Epithelial cell of esophagus (primary cell): ENCODE measurements at regions not wholly inside any gene's neighbourhood (a gene's known extent, or its start where the extent isn't known, plus 50 kb on each side); places are given as distances from the start of the nearest gene placed in this dataset.
A peak's percentile ranks its signal among the peaks of the same experiment; 100 is the strongest.

ENCODE experiments used
- DNase-seq: peaks from one replicate; pipeline ENCODE4 v3.0.0; 2010; ENCODE audit warnings: low read depth
- H3K4me3 ChIP-seq: 2 replicates; pipeline ENCODE4 v1.5.1; 2011; ENCODE audit warnings: mild to moderate bottlenecking, low read length, control low read depth
- TF ChIP-seq, protein P1 (sequence below): IDR thresholded peaks from 2 replicates; pipeline ENCODE4 v1.5.1; 2011; ENCODE audit warnings: low read depth, mild to moderate bottlenecking, low read length, control low read depth, inconsistent platforms; ENCODE audit not compliant: insufficient read depth; ENCODE audit errors: missing control alignments

DNA sequence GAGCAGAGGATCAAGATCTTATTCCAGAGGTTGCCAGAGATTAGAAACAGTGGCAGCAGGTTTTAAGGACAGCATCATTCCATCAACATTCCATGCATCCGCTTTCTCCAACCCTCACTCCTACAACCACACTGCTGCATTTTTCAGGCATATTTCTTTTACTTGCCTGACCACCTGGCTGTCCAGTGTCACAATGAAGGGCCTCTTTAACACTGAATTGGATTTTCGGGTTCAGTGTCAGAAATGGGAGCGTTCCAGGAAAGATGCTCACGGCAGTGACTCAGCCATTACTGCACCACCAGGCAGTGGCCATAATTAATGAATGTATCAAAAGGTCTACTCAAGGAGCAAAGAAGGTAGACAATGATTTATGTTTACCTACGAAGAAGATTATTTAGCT, 200.4 kb upstream of the ESRRG start:
- no peak overlapping the region for H3K4me3 ChIP-seq
- no peak for DNase-seq
- TF ChIP-seq, protein P1, sequence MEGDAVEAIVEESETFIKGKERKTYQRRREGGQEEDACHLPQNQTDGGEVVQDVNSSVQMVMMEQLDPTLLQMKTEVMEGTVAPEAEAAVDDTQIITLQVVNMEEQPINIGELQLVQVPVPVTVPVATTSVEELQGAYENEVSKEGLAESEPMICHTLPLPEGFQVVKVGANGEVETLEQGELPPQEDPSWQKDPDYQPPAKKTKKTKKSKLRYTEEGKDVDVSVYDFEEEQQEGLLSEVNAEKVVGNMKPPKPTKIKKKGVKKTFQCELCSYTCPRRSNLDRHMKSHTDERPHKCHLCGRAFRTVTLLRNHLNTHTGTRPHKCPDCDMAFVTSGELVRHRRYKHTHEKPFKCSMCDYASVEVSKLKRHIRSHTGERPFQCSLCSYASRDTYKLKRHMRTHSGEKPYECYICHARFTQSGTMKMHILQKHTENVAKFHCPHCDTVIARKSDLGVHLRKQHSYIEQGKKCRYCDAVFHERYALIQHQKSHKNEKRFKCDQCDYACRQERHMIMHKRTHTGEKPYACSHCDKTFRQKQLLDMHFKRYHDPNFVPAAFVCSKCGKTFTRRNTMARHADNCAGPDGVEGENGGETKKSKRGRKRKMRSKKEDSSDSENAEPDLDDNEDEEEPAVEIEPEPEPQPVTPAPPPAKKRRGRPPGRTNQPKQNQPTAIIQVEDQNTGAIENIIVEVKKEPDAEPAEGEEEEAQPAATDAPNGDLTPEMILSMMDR, result no peak

DNA sequence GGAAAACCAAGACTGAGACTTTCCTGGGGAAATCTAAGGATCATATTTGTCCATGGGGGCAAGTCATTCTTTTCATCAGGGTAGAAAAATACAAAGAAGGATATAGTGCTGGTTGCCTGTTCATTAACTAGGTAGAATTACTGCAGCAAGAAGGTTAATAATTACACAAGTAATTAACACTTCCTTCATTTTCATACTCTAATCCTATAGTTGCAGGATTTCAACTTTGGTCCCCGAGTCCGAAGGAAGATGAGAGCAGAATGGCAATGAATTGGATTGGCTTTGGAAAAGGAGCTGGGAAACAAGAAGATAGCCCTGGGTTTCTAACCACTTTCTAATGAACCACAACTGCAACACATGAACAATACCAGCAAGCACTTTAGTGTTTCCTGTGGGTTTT, 199.2 kb upstream of the ESRRG start:
- DNase-seq, result no peak
- TF ChIP-seq, protein P1, result no peak
- H3K4me3 ChIP-seq, result no peak overlapping the region

DNA sequence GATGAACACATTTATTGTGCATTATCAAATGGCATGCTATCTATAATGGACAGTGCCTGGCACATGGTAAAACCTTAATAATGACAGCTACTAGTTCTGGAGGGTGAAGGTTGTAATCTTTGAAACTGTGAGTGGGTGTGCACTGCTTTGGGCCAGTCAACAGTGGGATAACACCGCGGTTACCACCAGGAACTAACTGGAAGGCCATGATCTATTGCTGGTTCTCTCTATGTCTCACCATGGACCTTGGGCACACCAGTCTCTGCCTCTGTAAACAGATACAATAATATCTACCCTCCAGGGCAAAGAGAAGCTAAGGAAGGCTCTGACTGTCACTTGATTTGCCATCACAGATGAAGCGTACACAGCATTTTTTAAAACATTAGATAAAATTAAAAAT, 198.6 kb upstream of the ESRRG start:
- no peak overlapping the region for H3K4me3 ChIP-seq
- TF ChIP-seq, protein P1, result no peak
- DNase-seq, result no peak

DNA sequence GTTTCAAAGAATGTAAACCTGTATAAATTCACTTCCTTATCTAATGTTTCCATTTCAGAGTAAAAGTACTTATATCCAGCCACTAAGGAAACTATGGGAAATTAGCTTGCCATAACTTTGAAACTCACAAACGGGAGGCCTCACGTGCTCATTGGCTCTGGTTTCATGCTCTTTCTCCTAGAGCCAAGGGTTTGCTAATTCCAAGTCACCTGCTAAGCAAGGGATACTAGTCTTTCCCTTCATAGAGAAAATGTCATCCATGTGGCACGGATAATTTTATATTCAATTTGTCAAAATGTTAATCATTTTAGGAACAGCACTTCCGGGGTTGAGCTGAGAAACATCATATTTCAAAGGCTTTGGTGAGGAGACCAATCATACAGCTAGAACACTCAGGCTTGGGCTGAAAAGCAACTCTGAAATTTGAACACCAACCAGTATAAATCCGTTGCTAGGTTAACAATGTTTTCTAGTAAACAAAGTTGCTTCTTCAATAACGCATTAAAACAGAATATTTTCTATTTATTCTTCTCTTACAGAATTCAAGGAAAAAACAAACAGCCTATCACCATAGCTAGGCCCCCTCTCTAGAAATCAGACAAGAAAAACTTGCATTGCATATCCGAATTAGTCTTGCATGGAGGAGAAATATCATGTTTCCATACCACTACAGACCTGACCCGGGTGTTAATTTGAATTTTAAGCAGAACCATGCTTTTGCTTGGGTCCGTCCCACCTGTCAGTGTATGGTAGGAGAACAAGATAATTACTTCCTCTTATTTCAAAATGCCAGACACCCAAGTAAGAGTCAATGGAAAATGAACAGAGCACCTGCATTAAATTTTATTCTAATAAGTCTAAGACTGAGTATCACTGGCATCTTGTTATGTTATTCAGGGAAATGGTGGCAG, 196.1 kb upstream of the ESRRG start:
- TF ChIP-seq, protein P1, result no peak
- no peak for DNase-seq
- no peak overlapping the region for H3K4me3 ChIP-seq

DNA sequence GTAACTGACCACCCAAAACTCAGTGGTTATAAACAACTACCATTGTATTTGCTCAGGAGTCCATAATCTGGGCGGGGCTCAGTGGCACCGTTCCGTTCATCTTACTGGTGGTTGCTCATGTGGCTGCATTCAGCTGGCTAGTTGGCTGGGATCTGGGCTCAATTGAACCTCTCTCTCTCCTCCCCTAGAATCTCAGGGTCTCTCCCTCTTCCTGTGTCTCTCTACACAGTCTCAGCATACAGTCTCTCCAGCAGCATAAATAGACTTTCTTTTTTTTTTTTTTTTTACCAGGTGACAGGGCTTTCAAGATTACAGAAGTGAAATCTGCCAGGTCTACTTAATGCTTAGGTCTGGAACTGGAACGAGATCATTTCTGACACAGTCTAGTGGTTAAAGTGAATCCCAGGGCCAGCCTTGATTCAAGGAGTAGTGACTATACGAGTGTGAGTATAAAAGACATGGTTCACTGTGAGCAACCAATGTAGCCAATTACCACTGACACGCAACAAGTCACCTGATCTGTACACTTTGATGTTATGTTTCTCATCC, 193.7 kb upstream of the ESRRG start:
- DNase-seq, result no peak
- no peak overlapping the region for H3K4me3 ChIP-seq
- TF ChIP-seq, protein P1, result no peak

DNA sequence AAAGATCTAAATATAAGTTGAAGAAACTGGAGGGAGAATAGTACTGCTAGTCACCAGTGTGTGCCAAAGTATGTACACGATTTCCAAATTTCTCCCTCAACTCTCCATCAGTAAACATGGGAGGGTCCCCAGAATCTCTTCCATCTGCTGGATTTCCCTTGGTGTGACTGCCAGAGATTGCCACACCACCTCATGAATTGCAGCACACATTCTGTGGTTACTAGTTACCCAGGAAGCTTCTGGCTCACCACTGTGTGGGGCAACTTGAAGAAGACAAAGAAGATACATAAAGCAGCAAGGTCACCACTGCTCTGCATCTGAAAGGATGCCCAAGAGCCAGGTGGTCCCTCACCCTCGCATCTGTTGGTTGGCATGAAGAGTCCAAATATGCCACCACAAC, 191.7 kb upstream of the ESRRG start:
- TF ChIP-seq, protein P1, result no peak
- DNase-seq, result peak; percentile 29
- no peak overlapping the region for H3K4me3 ChIP-seq
